Pancreas (tissue), 10 donors: ENCODE measurements at regions not wholly inside any gene's neighbourhood (a gene's known extent, or its start where the extent isn't known, plus 50 kb on each side); places are given as distances from the start of the nearest gene placed in this dataset.

Experiments used
- ATAC-seq, 4 donors: fragments of 200-7000 bp; cut with Tn5 transposase; one replicate each; pipeline versions ENCODE4 v1.8.0 to v1.9.1; 2020; ENCODE audit warnings: mild to moderate bottlenecking in 4 of 4, moderate library complexity in 4 of 4
- DNase-seq, 6 donors: peaks; one replicate each; pipeline ENCODE4 v3.0.0-alpha.2; 2020
- FAIRE-seq: peaks from 2 replicates; lab custom pipeline; 2012; peaks lifted over from hg19 to GRCh38; lab: Jason Lieb, UNC
- H3K27ac ChIP-seq, 4 donors: fragments of 200-600 bp; sonication (generic); 1 replicate in 3 of 4; 2 replicates in 1 of 4; pipeline versions ENCODE4 v1.5.0 to v1.8.0; 2020
- H3K27me3 ChIP-seq, 4 donors: fragments of 200-600 bp; one replicate each; pipeline ENCODE4 v1.8.0; 2021
- H3K36me3 ChIP-seq, 3 donors: fragments of 200-600 bp; sonication (generic) in 1 of 3; one replicate each; pipeline versions ENCODE4 v1.5.0 to v1.8.0; 2020 to 2021
- H3K4me1 ChIP-seq, 3 donors: fragments of 200-600 bp; one replicate each; pipeline ENCODE4 v1.8.0; 2021
- H3K4me3 ChIP-seq, 4 donors: fragments of 200-600 bp; sonication (generic) in 2 of 4; one replicate each; pipeline versions ENCODE4 v1.5.0 to v1.8.0; 2020 to 2021
- H3K9me3 ChIP-seq, 4 donors: fragments of 200-600 bp; one replicate each; pipeline ENCODE4 v1.8.0; 2021
- CTCF ChIP-seq, 4 donors: fragments of 200-600 bp; sonication (generic) in 3 of 4; IDR thresholded peaks; one replicate each; pipeline versions ENCODE4 v1.5.0 to v1.8.0; 2021; ENCODE audit warnings: antibody characterized with exemption in 4 of 4
- WGBS, 2 donors: extraction: QIAGEN DNeasy Blood & Tissue Kit; methylation state at CpG; one replicate each; pipeline ENCODE4 v1.1.7; 2013; 5-methylcytosine and 5-hydroxymethylcytosine counted together
- intact Hi-C, 3 donors: fragments of 100-400 bp; cut with DNase I; formaldehyde crosslinking; loops; one replicate each; pipeline versions ENCODE4 v1.11.1 to v1.14.2; 2022
- donor health status: healthy with polysubstance abuse.
- donor health status: DM: no; HTN: no; CAD: no; lungs with moderate emphysema.
- donor health status: DM: no; HTN: no; CAD: no.
- donor health status: control.
- donor health status: control.
- donor health status: Bipolar disorder and iron deficiency.
- donor health status: DM: yes; HTN: yes; CAD: no.
- donor health status: DM: no; HTN: no; CAD: no.
- donor health status: DM: no; HTN: no; CAD: no.
- donor health status: DM: yes; HTN: yes; CAD: no.

- Histone ChIP-seq H3K4me1 (no peaks in the 10 kb centered on the region), H3K27ac (no peak overlapping the region), H3K4me3 (no peak overlapping the region), H3K27me3 (peaks cover 0 to 16% (median 1%) of the 10 kb centered on the region in 4 donors), H3K9me3 (no peaks in the 10 kb centered on the region), H3K36me3 (no peaks in the 10 kb centered on the region)
- TF ChIP-seq CTCF (IDR thresholded peaks at IDR 0.05) = no peak
- no peak for DNase-seq
- ATAC-seq = no peak
- peak; percentile 84 for FAIRE-seq
- WGBS, 2 donors = 51 to 66% methylated on average over 1 of the region's 1 CpG
- intact Hi-C loops = no loop called here
Measured at GRCh38 chr5:155733935-155734334, 593.0 kb upstream of the SGCD start.

- no peak overlapping the region for H3K27ac ChIP-seq
- no peak for FAIRE-seq
- H3K36me3 ChIP-seq = no peaks in the 10 kb centered on the region
- WGBS, 2 donors = 21 to 25% methylated on average over 2 of the region's 2 CpGs
- H3K9me3 ChIP-seq = no peaks in the 10 kb centered on the region
- peaks cover 0 to 5% (median 0%) of the 10 kb centered on the region in 4 donors for H3K27me3 ChIP-seq
- H3K4me1 ChIP-seq = no peaks in the 10 kb centered on the region
- intact Hi-C loops = no loop called here
- no peak for TF ChIP-seq CTCF (IDR thresholded peaks at IDR 0.05)
- DNase-seq = no peak
- ATAC-seq = no peak
- no peak overlapping the region for H3K4me3 ChIP-seq
Measured at GRCh38 chr5:155735388-155735787, 591.6 kb upstream of the SGCD start.

GRCh38 chr5:155738616-155739015 is 588.3 kb upstream of the SGCD start:
- DNase-seq = no peak
- no peak for FAIRE-seq
- Histone ChIP-seq H3K27ac (no peak overlapping the region), H3K36me3 (no peaks in the 10 kb centered on the region), H3K4me3 (no peak overlapping the region), H3K9me3 (no peaks in the 10 kb centered on the region), H3K4me1 (no peaks in the 10 kb centered on the region), H3K27me3 (no peaks in the 10 kb centered on the region)
- WGBS, 2 donors = 73 to 83% methylated on average over 2 of the region's 2 CpGs
- no peak for ATAC-seq
- TF ChIP-seq CTCF (IDR thresholded peaks at IDR 0.05) = no peak
- intact Hi-C loops = no loop called here

GRCh38 chr5:155746367-155747038 is 580.5 kb upstream of the SGCD start:
- Histone ChIP-seq H3K4me1 (no peaks in the 10 kb centered on the region), H3K27me3 (no peaks in the 10 kb centered on the region), H3K36me3 (no peaks in the 10 kb centered on the region), H3K9me3 (no peaks in the 10 kb centered on the region), H3K4me3 (no peak overlapping the region), H3K27ac (no peak overlapping the region)
- no peak for ATAC-seq
- intact Hi-C loops = no loop called here
- no peak for DNase-seq
- TF ChIP-seq CTCF (IDR thresholded peaks at IDR 0.05) = no peak
- 0 to 4% methylated on average over 1 of the region's 1 CpG for WGBS, 2 donors
- FAIRE-seq = no peak

GRCh38 chr5:155750101-155750500 is 576.9 kb upstream of the SGCD start:
- no peak for ATAC-seq
- no peak for TF ChIP-seq CTCF (IDR thresholded peaks at IDR 0.05)
- WGBS, 2 donors = 14 to 30% methylated on average over 2 of the region's 2 CpGs
- H3K4me3 ChIP-seq = no peak overlapping the region
- no peaks in the 10 kb centered on the region for H3K27me3 ChIP-seq
- H3K4me1 ChIP-seq = no peaks in the 10 kb centered on the region
- FAIRE-seq = no peak
- H3K27ac ChIP-seq = no peak overlapping the region
- H3K9me3 ChIP-seq = no peaks in the 10 kb centered on the region
- intact Hi-C loops = no loop called here
- H3K36me3 ChIP-seq = no peaks in the 10 kb centered on the region
- DNase-seq = no peak
